ENCODE measurements at regions not wholly inside any gene's neighbourhood (a gene's known extent, or its start where the extent isn't known, plus 50 kb on each side); places are given as distances from the start of the nearest gene placed in this dataset.

- H3K4me1 Mint-ChIP-seq: no peaks in the 10 kb centered on the region
- WGBS (ENCODE audit: insufficient coverage): 63% methylated on average over 2 of the region's 3 CpGs
- ATAC-seq: no peak
- Histone ChIP-seq H3K27ac (ENCODE audit: low read length) (no peak overlapping the region), H3K4me3 (ENCODE audit: low read length) (no peak overlapping the region), H3K36me3 (ENCODE audit: control insufficient read depth, insufficient read depth, low read length) (no peaks in the 10 kb centered on the region), H3K9me3 (ENCODE audit: control insufficient read depth, insufficient read depth, low read length) (no peaks in the 10 kb centered on the region), H3K4me1 (ENCODE audit: control insufficient read depth, insufficient read depth, low read length) (no peaks in the 10 kb centered on the region), H3K27me3 (ENCODE audit: control insufficient read depth, insufficient read depth, low read length) (no peaks in the 10 kb centered on the region)
- no peak overlapping the region for H3K27ac Mint-ChIP-seq
- intact Hi-C loops (cut with micrococcal nuclease): no loop called here
- DNase-seq: no peak
- H3K36me3 Mint-ChIP-seq: no peaks in the 10 kb centered on the region
- no peaks in the 10 kb centered on the region for H3K9me3 Mint-ChIP-seq
- no peak overlapping the region for H3K4me3 Mint-ChIP-seq
- no peak for TF ChIP-seq CTCF (IDR thresholded peaks at IDR 0.05)
- peaks cover 13 to 20% of the 10 kb centered on the region in 2 donors for H3K27me3 Mint-ChIP-seq (ENCODE audit: low read depth in 2 of 2)
Measured at GRCh38 chr2:180927030-180927686, 53.2 kb upstream of the UBE2E3 start.

- Mint-ChIP-seq H3K36me3 (no peaks in the 10 kb centered on the region), H3K27ac (no peak overlapping the region), H3K27me3 (ENCODE audit: low read depth in 2 of 2) (peaks cover 18% of the 10 kb centered on the region in 2 donors), H3K4me1 (no peaks in the 10 kb centered on the region), H3K4me3 (no peak overlapping the region), H3K9me3 (no peaks in the 10 kb centered on the region)
- intact Hi-C loops (cut with micrococcal nuclease): no loop called here
- no peaks in the 10 kb centered on the region for H3K4me1 ChIP-seq (ENCODE audit: control insufficient read depth, insufficient read depth, low read length)
- no peaks in the 10 kb centered on the region for H3K36me3 ChIP-seq (ENCODE audit: control insufficient read depth, insufficient read depth, low read length)
- H3K27ac ChIP-seq (ENCODE audit: low read length): no peak overlapping the region
- whole genome bisulfite sequencing (ENCODE audit: insufficient coverage): 60% methylated on average over 1 of the region's 2 CpGs
- DNase-seq (no peak), ATAC-seq (no peak)
- no peak for TF ChIP-seq CTCF (IDR thresholded peaks at IDR 0.05)
- no peak overlapping the region for H3K4me3 ChIP-seq (ENCODE audit: low read length)
- H3K9me3 ChIP-seq (ENCODE audit: control insufficient read depth, insufficient read depth, low read length): no peaks in the 10 kb centered on the region
- H3K27me3 ChIP-seq (ENCODE audit: control insufficient read depth, insufficient read depth, low read length): no peaks in the 10 kb centered on the region
Measured at GRCh38 chr2:180925700-180926099, 54.7 kb upstream of the UBE2E3 start.

GRCh38 chr2:180924063-180924462 is 56.3 kb upstream of the UBE2E3 start:
- no peaks in the 10 kb centered on the region for H3K9me3 ChIP-seq (ENCODE audit: control insufficient read depth, insufficient read depth, low read length)
- no peak for TF ChIP-seq CTCF (IDR thresholded peaks at IDR 0.05)
- H3K27me3 ChIP-seq (ENCODE audit: control insufficient read depth, insufficient read depth, low read length): no peaks in the 10 kb centered on the region
- H3K4me1 Mint-ChIP-seq: no peaks in the 10 kb centered on the region
- H3K4me3 Mint-ChIP-seq: no peak overlapping the region
- no peaks in the 10 kb centered on the region for H3K36me3 ChIP-seq (ENCODE audit: control insufficient read depth, insufficient read depth, low read length)
- no peak for ATAC-seq
- no peaks in the 10 kb centered on the region for H3K4me1 ChIP-seq (ENCODE audit: control insufficient read depth, insufficient read depth, low read length)
- no peaks in the 10 kb centered on the region for H3K9me3 Mint-ChIP-seq
- H3K27me3 Mint-ChIP-seq (ENCODE audit: low read depth in 2 of 2): peaks cover 19 to 23% of the 10 kb centered on the region in 2 donors
- DNase-seq: no peak
- no peaks in the 10 kb centered on the region for H3K36me3 Mint-ChIP-seq
- intact Hi-C loops (cut with micrococcal nuclease): no loop called here
- no peak overlapping the region for H3K4me3 ChIP-seq (ENCODE audit: low read length)
- 75% methylated on average over 2 of the region's 2 CpGs for WGBS (ENCODE audit: insufficient coverage)
- H3K27ac ChIP-seq (ENCODE audit: low read length): no peak overlapping the region
- H3K27ac Mint-ChIP-seq: no peak overlapping the region

Data from natural killer cell (primary cell).